GM21737 (cell line): ENCODE measurements at regions not wholly inside any gene's neighbourhood (a gene's known extent, or its start where the extent isn't known, plus 50 kb on each side); places are given as distances from the start of the nearest gene placed in this dataset.

Source experiments
- ATAC-seq: cut with Tn5 transposase; IDR thresholded peaks from one replicate; pipeline ENCODE4 v1.9.1; 2021; ENCODE audit warnings: mild to moderate bottlenecking, moderate library complexity; ENCODE audit not compliant: unreplicated experiment

DNA sequence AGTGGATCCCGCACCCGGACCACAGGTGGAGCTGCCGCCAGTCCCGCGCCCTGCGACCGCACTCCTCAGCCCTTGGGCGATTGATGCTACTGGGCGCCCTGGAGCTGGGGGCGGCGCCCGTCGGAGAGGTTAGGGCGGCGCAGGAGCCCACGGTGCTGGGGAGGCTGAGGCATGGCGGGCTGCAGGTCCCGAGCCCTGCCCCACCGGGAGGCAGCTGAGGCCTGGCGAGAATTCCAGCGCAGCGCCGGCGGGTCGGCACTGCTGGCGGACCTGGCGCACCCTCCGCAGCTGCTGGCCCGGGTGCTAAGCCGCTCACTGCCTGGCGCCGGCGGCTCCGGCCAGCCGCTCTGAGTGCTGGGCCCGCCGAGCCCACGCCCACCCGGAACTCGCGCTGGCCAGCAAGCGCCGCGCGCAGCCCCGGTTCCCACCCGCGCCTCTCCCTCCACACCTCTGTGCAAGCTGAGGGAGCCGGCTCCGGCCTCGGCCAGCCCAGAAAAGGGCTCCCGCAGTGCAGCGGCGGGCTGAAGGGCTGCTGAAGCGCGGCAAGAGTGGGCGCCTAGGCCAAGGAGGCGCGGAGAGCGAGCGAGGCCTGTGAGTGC lies 1256.5 kb downstream of the STIM2 start:
- ATAC-seq, result no peak

DNA sequence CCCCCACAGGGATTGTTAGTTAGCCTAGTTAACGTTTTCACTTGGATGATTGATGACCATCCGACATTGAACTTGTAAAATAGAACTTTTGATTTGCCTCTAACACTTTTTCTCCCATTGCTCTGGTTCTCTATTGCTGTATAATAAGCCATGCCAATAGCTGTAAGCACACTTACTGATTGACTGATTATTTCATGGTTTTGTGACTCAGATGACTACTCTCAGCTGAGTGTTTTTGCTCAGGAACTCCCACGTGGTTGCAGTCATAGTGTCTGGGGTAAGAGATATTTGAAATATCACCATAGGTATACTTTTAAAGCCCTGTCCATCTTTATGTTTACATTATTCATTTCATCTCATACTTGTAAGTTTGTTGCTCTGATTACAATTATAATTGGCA lies 1285.5 kb downstream of the STIM2 start:
- ATAC-seq, result no peak

DNA sequence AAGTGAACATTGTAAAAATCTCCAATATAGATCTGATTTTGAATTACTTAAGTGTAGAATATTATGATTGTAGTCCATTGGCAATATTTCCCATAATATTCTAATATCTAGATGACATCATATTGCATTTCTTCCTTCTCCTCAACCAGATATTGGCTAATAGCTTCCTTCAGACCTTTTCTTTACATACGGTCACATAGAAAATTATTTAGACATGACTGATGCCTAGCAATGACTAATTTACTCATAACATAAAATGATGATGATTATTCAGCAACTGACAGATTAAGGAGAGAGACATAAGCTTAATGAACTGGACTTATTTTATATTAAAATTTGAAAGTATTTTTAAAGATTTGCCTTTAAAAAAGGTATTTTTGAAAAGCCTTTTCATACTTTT lies 1287.6 kb downstream of the STIM2 start:
- no peak for ATAC-seq

DNA sequence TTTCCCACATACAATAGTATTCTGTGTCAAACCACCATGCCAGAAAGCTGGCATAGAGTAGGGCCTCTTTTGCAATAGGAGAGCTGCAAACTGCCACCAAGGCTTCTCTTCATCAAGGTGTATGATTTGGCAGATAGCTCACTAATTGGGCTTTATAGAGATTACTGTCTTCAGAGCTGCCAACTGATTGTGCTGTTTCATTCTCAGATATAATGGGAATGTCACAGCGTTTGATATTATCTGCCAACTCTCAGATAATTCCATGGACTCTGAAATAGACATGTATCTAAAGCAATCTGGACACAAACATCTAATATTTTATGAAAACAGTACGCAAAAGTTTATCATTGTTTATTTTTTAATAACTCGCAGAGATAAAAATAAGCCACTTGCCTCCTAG lies 1289.1 kb downstream of the STIM2 start:
- ATAC-seq, result no peak

DNA sequence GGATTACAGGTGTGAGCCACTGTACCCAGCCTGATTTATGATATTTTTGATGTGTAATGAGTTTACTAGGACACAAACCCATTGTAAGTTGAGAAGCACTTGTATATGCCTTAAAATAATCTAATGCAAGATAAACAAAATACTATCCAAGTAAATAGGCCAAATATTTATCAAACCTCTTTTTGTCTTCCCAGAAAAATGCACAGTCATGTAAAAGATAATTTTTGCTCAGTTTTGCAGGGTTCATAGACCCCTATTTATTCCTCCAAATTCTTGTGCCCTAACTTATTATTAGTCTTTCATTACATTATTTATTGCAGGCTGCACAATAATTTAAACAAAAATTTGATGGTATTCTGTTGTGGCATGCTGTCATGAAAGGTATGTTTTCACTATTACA lies 1290.7 kb downstream of the STIM2 start:
- no peak for ATAC-seq

DNA sequence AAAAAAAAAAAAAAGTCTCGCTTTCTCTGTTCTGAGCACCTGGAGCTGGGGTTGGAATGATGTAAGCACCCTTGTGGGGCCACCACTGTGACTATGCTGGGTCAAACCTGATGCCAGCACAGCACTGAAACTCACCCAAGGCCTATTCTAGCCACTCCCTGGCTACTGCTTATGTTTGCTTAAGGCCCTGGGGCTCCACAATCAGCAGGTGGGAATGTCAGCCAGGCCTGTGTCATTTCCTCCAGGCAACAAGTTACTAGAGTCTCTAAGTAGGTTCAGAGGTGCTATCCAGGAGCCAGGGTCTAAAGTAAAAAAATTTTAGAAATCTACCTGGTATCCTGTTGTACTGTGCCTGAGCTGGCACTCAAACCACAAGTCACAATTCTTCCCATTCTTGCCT lies 1306.8 kb downstream of the STIM2 start:
- ATAC-seq, result no peak

DNA sequence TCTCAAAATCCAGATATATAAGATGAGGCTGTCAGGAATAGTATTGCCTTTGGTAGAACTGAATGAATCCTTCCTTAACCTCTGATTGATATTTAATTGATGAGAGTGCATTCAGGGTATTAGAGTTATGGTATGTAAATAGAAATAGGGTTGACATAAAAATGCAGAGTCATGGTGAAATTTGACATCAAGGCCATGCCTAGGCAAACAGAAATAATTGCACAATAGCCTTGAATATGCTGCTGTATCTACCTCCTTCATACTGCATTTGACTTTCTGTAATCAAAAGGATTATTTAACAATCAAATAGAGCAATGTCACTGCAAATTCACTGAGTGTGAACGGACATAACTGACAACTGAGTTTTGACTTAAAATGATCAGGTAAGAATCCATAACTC lies 1316.3 kb downstream of the STIM2 start:
- ATAC-seq, result no peak

DNA sequence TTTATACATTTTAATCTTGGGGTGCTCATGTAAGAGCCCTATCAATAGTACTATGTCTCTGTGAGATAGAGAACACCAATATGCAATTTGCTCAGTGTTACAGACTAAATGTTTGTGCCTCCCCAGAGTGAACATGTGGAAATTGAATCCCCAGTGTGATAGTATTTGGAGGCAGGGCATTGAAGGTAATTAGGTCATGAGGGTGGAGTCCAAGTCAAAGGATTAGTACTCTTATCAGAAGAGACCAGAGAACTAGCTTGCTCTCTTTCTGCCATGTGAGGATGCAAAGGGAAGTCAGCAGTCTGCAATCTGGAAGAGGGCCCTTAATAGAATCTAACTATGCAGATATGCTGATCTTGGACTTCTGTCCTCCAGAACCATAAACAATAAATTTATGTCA lies 1317.0 kb downstream of the STIM2 start:
- ATAC-seq, result no peak

DNA sequence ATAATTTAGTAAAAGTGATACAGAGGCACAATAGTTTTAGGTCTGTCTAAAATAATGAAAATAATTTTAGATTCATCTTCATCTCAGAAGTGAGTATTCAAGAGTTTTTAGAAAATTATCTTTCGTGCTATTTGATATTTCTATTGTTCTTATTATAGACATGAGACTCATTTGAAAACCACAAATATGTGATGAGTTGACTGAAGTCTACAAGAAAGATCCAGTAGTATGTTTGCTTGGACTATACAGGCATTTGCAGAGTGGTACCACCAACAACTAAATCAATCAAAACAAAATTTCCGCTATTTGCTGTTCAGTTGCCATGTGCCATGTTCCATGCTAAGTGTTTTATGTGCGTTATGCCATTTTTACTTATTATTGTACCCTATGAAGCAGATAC lies 1318.5 kb downstream of the STIM2 start:
- ATAC-seq, result no peak

DNA sequence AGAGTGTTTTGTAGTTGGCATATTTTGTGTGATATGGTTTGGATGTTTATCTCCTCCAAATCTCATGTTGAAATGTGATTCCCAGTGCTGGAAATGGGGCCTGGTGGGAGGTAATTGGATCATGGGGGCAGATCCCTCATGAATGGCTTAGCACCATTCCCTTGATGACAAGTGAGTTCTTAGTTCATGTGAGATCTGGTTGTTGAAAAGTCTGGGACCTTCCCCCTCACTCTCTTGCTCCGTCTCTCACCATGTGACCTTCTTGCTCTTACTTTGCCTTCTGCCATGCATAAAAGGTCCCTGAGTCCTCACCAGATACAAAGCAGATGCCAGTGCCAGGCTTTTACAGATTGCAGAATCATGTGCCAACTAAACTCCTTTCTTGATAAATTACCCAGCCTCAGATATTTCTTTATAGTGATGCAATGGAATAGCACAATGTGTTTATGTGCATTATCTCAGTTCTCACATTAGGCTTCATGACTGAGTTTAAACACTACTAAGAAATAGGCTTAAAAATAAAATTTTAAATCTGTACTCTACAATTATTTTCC lies 1348.8 kb downstream of the STIM2 start:
- no peak for ATAC-seq

DNA sequence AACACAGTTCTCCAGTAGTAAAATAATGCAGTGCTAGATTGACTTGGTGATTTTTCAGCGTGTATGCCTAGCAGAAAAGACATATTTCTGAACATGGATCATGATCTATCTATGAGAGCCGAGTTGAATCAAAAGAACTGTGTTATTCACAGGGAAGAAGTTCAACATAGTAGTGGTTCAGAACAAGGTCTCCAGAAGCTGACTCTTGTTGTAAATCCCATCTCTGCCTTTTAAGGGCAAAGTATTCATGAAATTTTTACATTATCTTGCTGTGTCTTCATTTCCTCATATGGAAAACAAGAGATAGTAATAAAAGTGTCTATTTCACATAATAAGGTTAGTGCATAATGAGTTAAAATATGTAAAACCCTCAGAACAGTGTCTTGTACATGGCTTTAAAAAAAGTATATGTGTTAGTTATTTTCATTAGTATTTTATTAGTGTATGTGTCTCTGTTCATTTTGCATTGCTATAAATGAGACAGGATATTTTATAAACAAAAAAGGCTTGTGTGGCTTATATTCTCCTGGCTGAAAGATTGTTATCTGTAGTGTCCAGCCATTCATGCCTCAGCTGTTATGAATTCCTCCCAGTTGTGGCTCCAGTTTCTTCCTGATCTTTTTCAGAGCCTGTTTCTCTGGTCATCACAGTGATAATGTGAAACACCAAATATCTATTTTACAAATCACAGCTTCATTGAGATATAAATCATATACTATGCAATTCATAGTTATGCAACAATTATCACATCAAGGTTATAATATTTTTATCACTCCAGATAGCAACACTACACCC lies 1351.2 kb downstream of the STIM2 start:
- ATAC-seq, result no peak

DNA sequence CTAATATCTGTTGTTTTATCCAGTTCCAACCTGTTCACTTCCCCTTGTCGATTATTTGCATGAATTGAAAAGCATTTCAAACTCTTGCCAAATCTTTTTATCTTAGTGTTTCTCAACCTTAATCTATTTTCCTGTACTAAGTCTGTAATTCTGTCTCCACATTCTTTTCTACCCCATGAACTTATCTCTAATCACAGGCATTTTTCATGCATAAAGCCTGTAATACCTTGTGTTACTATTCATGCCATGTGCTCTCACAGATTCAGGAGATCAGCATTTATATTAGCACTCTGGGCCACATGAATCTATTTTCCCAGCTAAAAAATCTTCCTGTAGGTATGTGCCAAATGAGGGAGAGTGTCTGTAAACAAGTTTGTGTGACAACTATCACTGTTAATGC lies 1360.9 kb downstream of the STIM2 start:
- no peak for ATAC-seq

DNA sequence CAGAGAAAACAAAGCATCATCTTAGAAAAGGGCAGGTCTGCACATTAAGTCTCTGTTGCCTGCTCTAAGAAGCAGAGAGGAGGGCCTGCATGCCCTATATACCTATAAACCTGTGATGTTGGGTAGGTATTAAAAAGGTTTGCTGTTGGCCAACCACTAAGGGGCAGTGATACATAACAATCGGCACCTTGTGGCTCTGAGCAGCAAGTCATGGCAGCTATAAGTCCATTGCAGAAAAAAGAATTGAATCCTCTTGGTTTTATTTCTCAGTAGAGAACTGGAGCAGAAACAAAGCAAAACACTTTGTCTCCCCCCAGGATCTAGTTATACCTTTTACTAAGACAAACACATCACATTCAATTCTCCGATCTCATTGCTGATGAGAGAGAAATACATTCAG lies 1364.4 kb downstream of the STIM2 start:
- no peak for ATAC-seq

DNA sequence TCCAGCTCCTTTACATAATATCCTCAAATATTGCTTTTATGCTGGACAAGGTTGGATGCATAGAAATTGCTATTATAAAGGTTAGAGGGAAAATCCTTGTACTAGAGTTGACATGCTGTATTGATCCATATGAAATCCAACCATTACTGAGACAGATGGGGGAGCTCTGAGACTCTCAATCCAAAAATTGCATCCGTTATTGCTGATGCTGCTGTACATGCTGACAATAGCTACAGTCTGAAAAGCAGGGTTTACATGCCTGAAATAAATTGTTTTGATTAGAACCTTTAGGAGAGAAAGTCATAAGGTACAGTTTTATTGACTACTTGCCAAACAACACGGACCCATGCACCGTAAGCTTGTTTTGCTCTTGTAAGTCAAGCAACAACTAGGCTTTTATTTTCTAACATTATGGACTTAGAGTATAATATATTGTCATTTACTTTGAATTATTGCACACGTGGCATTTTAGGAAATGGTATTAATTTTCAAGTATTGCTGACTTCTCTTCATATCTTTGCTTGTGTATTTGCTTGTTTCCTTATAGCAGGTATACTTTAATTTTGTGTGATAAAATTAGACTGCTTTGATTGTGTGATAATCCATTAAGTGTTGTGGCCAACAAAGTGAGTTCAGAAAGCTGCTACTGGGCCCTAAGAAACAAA lies 1365.2 kb downstream of the STIM2 start:
- no peak for ATAC-seq

DNA sequence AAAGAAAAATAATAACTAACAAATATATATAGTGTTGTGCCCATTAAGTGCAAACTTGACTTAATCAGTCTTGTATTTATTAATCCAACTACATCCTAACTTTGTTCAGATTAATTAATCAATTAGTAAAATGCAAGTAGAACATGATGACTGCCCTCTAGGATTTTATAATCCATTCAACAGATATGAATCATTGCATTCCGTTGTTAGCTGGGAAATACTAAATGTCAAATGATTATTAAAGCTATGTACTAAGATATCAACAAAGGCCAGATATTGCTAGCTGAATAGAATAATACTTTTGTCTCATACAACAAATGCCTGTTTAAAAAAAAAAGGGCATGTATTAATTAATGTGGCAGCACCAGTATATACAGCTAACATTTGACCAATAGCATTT lies 1366.3 kb downstream of the STIM2 start:
- ATAC-seq, result no peak

DNA sequence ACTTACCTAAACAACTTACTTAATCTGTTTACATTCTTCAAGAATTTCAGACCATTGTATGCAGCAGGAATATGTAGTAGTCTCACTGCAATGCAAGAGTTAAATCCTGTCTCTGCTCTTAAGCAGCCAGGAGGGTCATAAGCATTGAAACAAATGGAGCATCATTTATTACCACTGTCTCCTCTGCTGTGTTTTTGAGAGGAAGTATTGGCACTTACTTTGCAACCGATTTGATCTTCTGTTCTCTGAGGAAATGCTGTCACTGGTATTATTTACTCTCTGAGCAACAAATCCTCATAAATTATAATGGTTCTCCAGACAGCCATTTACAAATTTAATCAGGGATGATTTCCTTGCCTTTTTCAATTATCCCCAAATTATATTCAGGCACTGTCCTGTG lies 1367.1 kb downstream of the STIM2 start:
- no peak for ATAC-seq

DNA sequence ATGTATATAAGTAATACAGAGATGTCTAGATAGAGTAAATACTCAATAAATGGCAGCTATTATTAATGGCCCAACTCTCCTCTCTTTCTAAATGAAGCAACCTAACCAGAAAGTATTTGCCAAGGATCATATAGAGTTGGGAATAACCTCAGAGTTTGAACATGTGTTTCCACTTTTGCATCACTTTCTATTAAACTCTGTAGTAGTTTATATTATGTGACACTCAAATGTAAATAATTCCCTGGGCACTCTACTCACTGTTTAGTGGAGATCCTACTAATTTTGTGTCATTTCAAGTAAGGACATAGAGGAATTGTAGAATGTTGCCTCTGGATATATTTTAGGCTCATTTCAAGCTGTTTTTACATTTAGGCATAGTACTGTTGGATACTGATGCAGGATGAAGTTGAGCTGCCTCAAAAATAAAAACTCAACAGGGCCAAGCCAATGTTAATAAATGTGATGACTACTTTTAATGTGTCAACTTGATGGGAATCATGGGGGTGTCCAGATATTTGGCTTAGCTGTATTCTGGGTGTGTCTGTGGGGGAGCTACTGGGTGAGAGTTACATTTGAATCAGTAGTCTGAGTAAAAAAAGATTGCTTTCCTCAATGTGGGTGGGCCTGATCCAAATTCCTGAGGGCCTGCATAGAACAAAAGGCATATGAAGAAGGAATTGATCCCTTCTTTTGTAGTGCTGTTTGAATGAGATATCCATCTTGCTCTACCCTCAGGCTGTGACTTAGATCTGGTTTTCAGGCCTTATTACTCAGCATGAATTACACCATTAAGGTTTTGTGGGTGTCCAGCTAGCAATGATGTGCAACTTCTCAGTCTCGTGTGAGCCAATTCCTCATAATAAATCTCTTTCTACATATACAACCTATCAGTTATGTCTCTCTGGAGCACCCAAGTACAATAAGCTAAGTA lies 1368.2 kb downstream of the STIM2 start:
- no peak for ATAC-seq

DNA sequence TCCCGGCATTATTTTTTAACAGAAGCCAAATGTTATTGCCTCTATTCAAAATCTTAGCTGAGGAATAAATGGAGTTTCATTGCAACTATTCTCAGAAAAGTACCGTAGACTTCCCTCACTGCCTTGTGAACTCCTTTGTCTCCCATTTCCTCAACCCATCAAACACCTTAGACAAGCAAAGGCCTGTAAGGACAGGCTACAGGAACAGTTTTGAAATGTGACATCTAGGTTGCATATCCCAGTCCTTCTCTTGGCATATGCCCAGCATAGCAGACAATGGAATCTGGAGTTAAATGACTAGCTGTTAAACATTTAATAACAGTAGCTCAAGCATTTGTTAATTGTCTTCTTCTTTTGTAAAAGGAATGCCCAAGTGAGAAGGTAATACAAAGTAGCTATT lies 1371.7 kb downstream of the STIM2 start:
- ATAC-seq, result no peak

DNA sequence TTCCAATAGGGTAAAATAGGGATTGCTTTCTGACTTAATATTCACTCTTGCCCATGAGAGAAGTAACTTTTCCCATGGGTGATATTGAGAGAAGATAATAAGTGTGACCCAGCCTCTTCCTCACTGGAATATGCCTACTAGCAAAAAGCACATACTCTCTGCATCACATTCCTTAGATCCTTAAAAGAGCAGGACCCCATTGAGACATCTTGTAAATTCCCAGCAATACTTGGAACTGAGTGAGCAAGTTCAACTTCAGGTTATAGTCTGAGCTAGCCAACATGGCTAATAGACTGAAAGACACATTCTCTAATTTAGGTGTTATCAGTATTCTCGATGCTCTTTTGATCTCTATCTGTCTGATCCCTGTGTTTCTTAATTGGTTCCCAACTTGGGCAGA lies 1372.3 kb downstream of the STIM2 start:
- no peak for ATAC-seq

DNA sequence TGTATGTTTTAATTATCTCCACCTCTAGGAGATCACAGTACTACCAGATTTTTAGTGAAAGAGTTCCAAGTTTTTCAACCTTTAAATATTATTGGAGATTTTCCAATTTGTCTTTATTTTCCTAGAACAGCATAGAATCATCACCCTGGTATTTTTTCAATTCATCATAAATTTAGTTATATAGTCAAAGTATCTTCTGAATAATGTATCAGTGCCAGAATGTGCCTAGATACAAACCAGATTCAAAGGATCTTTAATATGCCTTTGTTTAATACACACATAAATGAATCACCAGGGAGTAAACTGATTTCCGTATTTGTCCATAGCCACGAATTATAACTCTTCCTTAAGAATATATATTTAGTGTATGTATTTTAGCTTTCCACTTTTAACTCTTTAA lies 1373.1 kb downstream of the STIM2 start:
- ATAC-seq, result no peak

DNA sequence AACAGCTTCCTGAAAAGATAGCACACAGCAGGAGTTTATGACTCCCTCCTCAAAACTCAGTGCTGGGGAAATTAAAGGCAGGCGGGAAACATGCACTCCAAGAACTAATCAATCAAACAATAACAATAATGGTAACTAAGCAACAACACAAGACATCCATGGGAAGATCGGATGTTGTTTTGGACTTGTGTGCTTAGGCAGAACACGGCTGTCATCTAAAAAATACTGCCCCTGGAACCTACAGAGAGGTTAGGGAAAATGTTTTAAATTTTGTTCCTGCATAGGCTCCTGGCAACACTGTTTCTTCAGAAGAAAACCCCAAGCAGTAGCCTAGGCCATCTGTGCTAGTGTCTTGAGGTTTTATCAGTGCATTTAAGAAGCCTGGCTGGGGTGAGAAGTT lies 1378.2 kb downstream of the STIM2 start:
- ATAC-seq, result no peak
